Mesenchymal stem cell (in vitro differentiated cells and primary cell): ENCODE measurements at regions not wholly inside any gene's neighbourhood (a gene's known extent, or its start where the extent isn't known, plus 50 kb on each side); places are given as distances from the start of the nearest gene placed in this dataset.

Source experiments
- DNase-seq: peaks from one replicate; pipeline ENCODE4 v3.0.0-alpha.2; 2013
- H2AFZ ChIP-seq: one replicate; pipeline ENCODE4 v1.6.1; 2013; ENCODE audit warnings: low read depth, mild to moderate bottlenecking, control low read depth, inconsistent platforms, low read length, moderate library complexity
- H2AK5ac ChIP-seq: 2 replicates; pipeline ENCODE4 v1.6.1; 2013; ENCODE audit warnings: low read length, moderate library complexity, mild to moderate bottlenecking, inconsistent platforms; ENCODE audit not compliant: severe bottlenecking
- H2BK120ac ChIP-seq: one replicate; pipeline ENCODE4 v1.6.1; 2013; ENCODE audit warnings: low read depth, mild to moderate bottlenecking, inconsistent platforms, low read length, moderate library complexity
- H2BK12ac ChIP-seq, 2 experiments: one replicate each; pipeline ENCODE4 v1.6.1; 2013; ENCODE audit warnings: inconsistent platforms in 2 of 2, low read length in 2 of 2, mild to moderate bottlenecking in 2 of 2, moderate library complexity in 2 of 2, control low read depth in 1 of 2
- H2BK15ac ChIP-seq: one replicate; pipeline ENCODE4 v1.6.1; 2013; ENCODE audit warnings: mild to moderate bottlenecking, low read depth, inconsistent platforms; ENCODE audit not compliant: poor library complexity, severe bottlenecking
- H2BK5ac ChIP-seq: 2 replicates; pipeline ENCODE4 v1.6.1; 2013; ENCODE audit warnings: low read depth, mild to moderate bottlenecking, low read length, control low read depth, inconsistent platforms; ENCODE audit not compliant: poor library complexity, severe bottlenecking
- H3K14ac ChIP-seq, 2 experiments: one replicate each; pipeline ENCODE4 v1.6.1; 2013; ENCODE audit warnings: inconsistent platforms in 2 of 2, low read length in 2 of 2, control low read depth in 1 of 2, mild to moderate bottlenecking in 1 of 2, moderate library complexity in 1 of 2
- H3K18ac ChIP-seq, 2 experiments: one replicate each; pipeline ENCODE4 v1.6.1; 2013; ENCODE audit warnings: inconsistent platforms in 2 of 2, low read length in 2 of 2, control low read depth in 1 of 2, low read depth in 1 of 2, mild to moderate bottlenecking in 1 of 2
- H3K23ac ChIP-seq, 2 experiments: one replicate each; pipeline ENCODE4 v1.6.1; 2013; ENCODE audit warnings: inconsistent platforms in 2 of 2, low read length in 2 of 2, mild to moderate bottlenecking in 2 of 2, moderate library complexity in 2 of 2, control low read depth in 1 of 2
- H3K27ac ChIP-seq: 2 replicates; pipeline ENCODE4 v1.5.1; 2013; ENCODE audit warnings: mild to moderate bottlenecking, moderate library complexity, low read length, control low read depth, inconsistent platforms; ENCODE audit not compliant: poor library complexity, severe bottlenecking
- H3K27me3 ChIP-seq, 2 experiments: 2 replicates each; pipeline versions ENCODE4 v1.6.1 to v1.7.0; 2013; ENCODE audit warnings: low read length in 2 of 2, mild to moderate bottlenecking in 2 of 2, moderate library complexity in 2 of 2, control low read depth in 1 of 2, inconsistent platforms in 1 of 2; ENCODE audit not compliant: control insufficient read depth in 1 of 2, insufficient read depth in 1 of 2
- H3K36me3 ChIP-seq, 2 experiments: 2 replicates each; pipeline versions ENCODE4 v1.6.1 to v1.7.0; 2013; ENCODE audit warnings: low read length in 2 of 2, control low read depth in 1 of 2, inconsistent platforms in 1 of 2, low read depth in 1 of 2, mild to moderate bottlenecking in 1 of 2; ENCODE audit not compliant: insufficient read depth in 2 of 2, control insufficient read depth in 1 of 2
- H3K4ac ChIP-seq, 2 experiments: one replicate each; pipeline ENCODE4 v1.6.1; 2013; ENCODE audit warnings: inconsistent platforms in 2 of 2, low read length in 2 of 2, mild to moderate bottlenecking in 2 of 2, moderate library complexity in 2 of 2, control low read depth in 1 of 2, low read depth in 1 of 2
- H3K4me1 ChIP-seq: 2 replicates; pipeline ENCODE4 v1.6.1; 2013; ENCODE audit warnings: low read depth, low read length, control low read depth; ENCODE audit not compliant: control insufficient read depth, insufficient read depth
- H3K4me2 ChIP-seq: 2 replicates; pipeline ENCODE4 v1.6.1; 2013; ENCODE audit warnings: low read length, mild to moderate bottlenecking, inconsistent platforms; ENCODE audit not compliant: poor library complexity, severe bottlenecking
- H3K4me3 ChIP-seq, 2 experiments: 2 replicates each; pipeline versions ENCODE4 v1.5.1 to v1.7.0; 2013; ENCODE audit warnings: low read length in 2 of 2, mild to moderate bottlenecking in 2 of 2, control low read depth in 1 of 2, low read depth in 1 of 2; ENCODE audit not compliant: insufficient read depth in 1 of 2
- H3K79me1 ChIP-seq: replicated peaks from 2 replicates; pipeline ENCODE4 v1.6.1; 2013; ENCODE audit warnings: mild to moderate bottlenecking, control low read depth, low read length, inconsistent platforms; ENCODE audit not compliant: poor library complexity, severe bottlenecking
- H3K9ac ChIP-seq: 2 replicates; pipeline ENCODE4 v1.7.0; 2013; ENCODE audit warnings: mild to moderate bottlenecking, low read length, moderate library complexity
- H3K9me3 ChIP-seq: 2 replicates; pipeline ENCODE4 v1.7.0; 2013; ENCODE audit warnings: mild to moderate bottlenecking, low read length; ENCODE audit not compliant: control insufficient read depth
- H4K8ac ChIP-seq: one replicate; pipeline ENCODE4 v1.6.1; 2013; ENCODE audit warnings: inconsistent platforms, mild to moderate bottlenecking, low read length, moderate library complexity
- H4K91ac ChIP-seq: one replicate; pipeline ENCODE4 v1.6.1; 2013; ENCODE audit warnings: mild to moderate bottlenecking, low read length, inconsistent platforms
- WGBS: methylation state at CpG from one replicate; pipeline ENCODE4 v1.1.7; 2013; ENCODE audit warnings: mixed read lengths; 5-methylcytosine and 5-hydroxymethylcytosine counted together

DNA sequence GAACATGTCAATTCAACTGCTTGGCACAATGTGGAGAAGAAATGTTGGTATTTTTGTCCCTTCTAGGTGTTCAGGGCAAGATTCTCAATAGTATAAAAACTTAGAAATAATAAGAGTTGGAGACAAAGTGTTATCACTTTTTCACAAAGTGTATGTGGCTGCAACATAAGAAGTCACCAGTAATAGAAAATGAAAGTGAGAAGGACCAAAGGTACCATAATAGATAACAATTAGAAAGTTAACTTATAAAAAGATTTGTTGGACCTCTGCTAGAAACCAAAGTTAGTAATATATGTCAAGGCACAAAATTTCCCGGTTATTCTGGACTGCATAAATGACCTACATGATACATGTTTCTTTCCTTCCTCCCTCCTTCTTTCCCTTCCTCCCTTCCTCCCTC, 1535.3 kb downstream of the EFNA5 start:
- H3K4me2 ChIP-seq: no peak overlapping the region
- no peak overlapping the region for H3K4ac ChIP-seq
- no peaks in the 10 kb centered on the region for H3K4me1 ChIP-seq
- no peak overlapping the region for H2AK5ac ChIP-seq
- no peak overlapping the region for H2BK15ac ChIP-seq
- no peak overlapping the region for H4K91ac ChIP-seq
- no peak for DNase-seq
- H3K9me3 ChIP-seq: no peaks in the 10 kb centered on the region
- no peak overlapping the region for H3K9ac ChIP-seq
- no peak overlapping the region for H2AFZ ChIP-seq
- no peaks in the 10 kb centered on the region for H3K27me3 ChIP-seq
- H4K8ac ChIP-seq: no peak overlapping the region
- no peaks in the 10 kb centered on the region for H3K36me3 ChIP-seq
- H3K4me3 ChIP-seq: no peak overlapping the region
- WGBS: 100% methylated on average over 1 of the region's 1 CpG
- no peak overlapping the region for H2BK12ac ChIP-seq
- no peak overlapping the region for H3K18ac ChIP-seq
- H3K79me1 ChIP-seq: no peaks in the 10 kb centered on the region
- no peak overlapping the region for H2BK5ac ChIP-seq
- H3K14ac ChIP-seq: no peak overlapping the region
- H2BK120ac ChIP-seq: no peak overlapping the region
- H3K23ac ChIP-seq: no peak overlapping the region
- H3K27ac ChIP-seq: no peak overlapping the region

DNA sequence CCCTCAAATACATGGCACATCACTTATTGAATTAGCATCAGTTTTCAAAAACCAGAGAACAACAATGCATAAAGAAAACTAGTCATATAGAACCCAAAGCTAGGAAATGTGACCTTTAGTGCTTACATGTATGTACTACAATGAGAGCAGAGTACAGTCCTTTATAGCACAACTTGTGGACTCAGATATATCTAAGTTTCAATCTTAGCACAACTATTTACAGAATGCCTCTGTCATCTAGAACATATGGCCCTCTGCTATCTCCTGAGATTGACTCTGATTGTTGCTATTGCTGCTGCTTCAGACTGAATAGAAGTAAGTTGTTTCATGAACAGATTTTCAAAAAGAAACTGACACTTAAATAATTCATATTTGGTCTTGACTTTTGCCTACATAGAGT, 1536.2 kb downstream of the EFNA5 start:
- Histone ChIP-seq H3K9me3 (no peaks in the 10 kb centered on the region), H3K27ac (no peak overlapping the region), H2BK12ac (no peak overlapping the region), H3K4ac (no peak overlapping the region), H3K14ac (no peak overlapping the region), H3K9ac (no peak overlapping the region), H3K18ac (no peak overlapping the region), H3K4me1 (no peaks in the 10 kb centered on the region), H3K23ac (no peak overlapping the region), H2BK120ac (no peak overlapping the region), H3K4me3 (no peak overlapping the region), H3K27me3 (no peaks in the 10 kb centered on the region), H2AFZ (no peak overlapping the region), H2AK5ac (no peak overlapping the region), H4K8ac (no peak overlapping the region), H2BK15ac (no peak overlapping the region), H4K91ac (no peak overlapping the region), H3K79me1 (no peaks in the 10 kb centered on the region), H3K36me3 (no peaks in the 10 kb centered on the region), H3K4me2 (no peak overlapping the region), H2BK5ac (no peak overlapping the region)
- no peak for DNase-seq

DNA sequence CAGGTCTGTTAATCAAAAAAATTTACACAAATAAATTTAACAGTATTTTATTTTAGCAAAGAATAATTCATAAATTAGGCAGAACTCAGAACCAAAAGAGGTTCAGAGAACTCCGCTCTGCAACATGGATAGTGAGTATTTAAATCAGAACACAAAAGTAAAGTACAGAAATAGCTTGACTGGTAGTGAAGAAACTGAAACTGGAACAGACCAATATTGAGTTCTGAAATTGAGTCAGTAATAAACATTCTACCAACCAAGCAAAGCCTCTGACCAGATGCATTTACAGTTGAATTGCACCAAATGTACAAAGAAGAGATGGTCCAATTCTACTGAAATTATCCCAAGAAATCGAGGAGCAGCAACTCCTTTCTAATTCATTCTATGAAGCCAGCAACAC, 1542.8 kb downstream of the EFNA5 start:
- no peak overlapping the region for H3K4ac ChIP-seq
- H3K4me1 ChIP-seq: no peaks in the 10 kb centered on the region
- H2AFZ ChIP-seq: no peak overlapping the region
- H2BK5ac ChIP-seq: no peak overlapping the region
- H3K9me3 ChIP-seq: no peaks in the 10 kb centered on the region
- no peak overlapping the region for H2BK120ac ChIP-seq
- no peak overlapping the region for H3K14ac ChIP-seq
- H3K4me3 ChIP-seq: no peak overlapping the region
- H2AK5ac ChIP-seq: no peak overlapping the region
- H2BK12ac ChIP-seq: no peak overlapping the region
- no peaks in the 10 kb centered on the region for H3K79me1 ChIP-seq
- no peaks in the 10 kb centered on the region for H3K27me3 ChIP-seq
- no peak overlapping the region for H3K27ac ChIP-seq
- WGBS: 89% methylated on average over 2 of the region's 2 CpGs
- H2BK15ac ChIP-seq: no peak overlapping the region
- no peak overlapping the region for H3K9ac ChIP-seq
- H3K36me3 ChIP-seq: no peaks in the 10 kb centered on the region
- no peak overlapping the region for H3K23ac ChIP-seq
- no peak for DNase-seq
- no peak overlapping the region for H4K8ac ChIP-seq
- no peak overlapping the region for H3K18ac ChIP-seq
- no peak overlapping the region for H4K91ac ChIP-seq
- H3K4me2 ChIP-seq: no peak overlapping the region

DNA sequence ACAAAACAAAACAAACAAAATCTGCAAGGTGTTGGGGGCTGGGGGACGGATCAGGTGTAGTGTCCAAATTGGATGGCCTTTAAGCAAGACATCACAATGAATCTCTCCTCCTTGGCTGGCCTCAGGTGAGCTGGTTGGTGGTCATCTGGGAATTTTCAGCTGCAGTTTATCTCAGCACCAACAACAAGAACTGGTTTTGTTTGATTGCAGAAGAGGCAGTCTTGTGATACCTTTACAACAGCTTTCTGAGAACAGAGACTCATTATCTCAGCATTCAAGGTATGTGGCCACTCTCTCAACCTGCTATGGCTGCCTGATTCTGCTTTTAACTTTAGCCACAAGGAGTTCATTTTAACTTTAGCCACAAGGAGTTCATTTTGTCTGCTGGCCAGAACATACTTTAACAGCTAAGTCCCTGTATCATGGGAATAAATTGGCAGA, 1543.4 kb downstream of the EFNA5 start:
- no peak overlapping the region for H3K4me2 ChIP-seq
- no peak overlapping the region for H4K91ac ChIP-seq
- H2BK120ac ChIP-seq: no peak overlapping the region
- H2BK5ac ChIP-seq: no peak overlapping the region
- H2AK5ac ChIP-seq: no peak overlapping the region
- H3K4me1 ChIP-seq: no peaks in the 10 kb centered on the region
- no peaks in the 10 kb centered on the region for H3K36me3 ChIP-seq
- WGBS: 80% methylated on average over 1 of the region's 1 CpG
- no peak overlapping the region for H2AFZ ChIP-seq
- no peaks in the 10 kb centered on the region for H3K9me3 ChIP-seq
- H3K9ac ChIP-seq: no peak overlapping the region
- no peak overlapping the region for H4K8ac ChIP-seq
- no peak overlapping the region for H2BK12ac ChIP-seq
- no peak overlapping the region for H3K27ac ChIP-seq
- no peak overlapping the region for H2BK15ac ChIP-seq
- H3K4ac ChIP-seq: no peak overlapping the region
- H3K18ac ChIP-seq: no peak overlapping the region
- H3K23ac ChIP-seq: no peak overlapping the region
- no peaks in the 10 kb centered on the region for H3K27me3 ChIP-seq
- no peak for DNase-seq
- no peak overlapping the region for H3K14ac ChIP-seq
- no peak overlapping the region for H3K4me3 ChIP-seq
- no peaks in the 10 kb centered on the region for H3K79me1 ChIP-seq
